ENCODE measurements at regions not wholly inside any gene's neighbourhood (a gene's known extent, or its start where the extent isn't known, plus 50 kb on each side); places are given as distances from the start of the nearest gene placed in this dataset.

- H3K36me3 ChIP-seq (ENCODE audit: insufficient read depth, low read length): no peaks in the 10 kb centered on the region
- H3K4me3 ChIP-seq (ENCODE audit: low read length): no peak overlapping the region
- no peaks in the 10 kb centered on the region for H3K27me3 ChIP-seq (ENCODE audit: insufficient read depth, low read length)
- no peaks in the 10 kb centered on the region for H3K9me3 ChIP-seq (ENCODE audit: insufficient read depth, low read depth, low read length)
- H3K27ac ChIP-seq (ENCODE audit: low read depth, low read length): no peak overlapping the region
- H3K9ac ChIP-seq (ENCODE audit: low read depth, low read length): no peak overlapping the region
- peaks cover 10% of the 10 kb centered on the region; the same call in 1 of the 2 replicates for H3K4me1 ChIP-seq (ENCODE audit: insufficient read depth, low read length)
- WGBS: 70% methylated on average over 14 of the region's 15 CpGs
Measured at GRCh38 chr10:129039406-129040370, 427.4 kb upstream of the MGMT start.

DNA sequence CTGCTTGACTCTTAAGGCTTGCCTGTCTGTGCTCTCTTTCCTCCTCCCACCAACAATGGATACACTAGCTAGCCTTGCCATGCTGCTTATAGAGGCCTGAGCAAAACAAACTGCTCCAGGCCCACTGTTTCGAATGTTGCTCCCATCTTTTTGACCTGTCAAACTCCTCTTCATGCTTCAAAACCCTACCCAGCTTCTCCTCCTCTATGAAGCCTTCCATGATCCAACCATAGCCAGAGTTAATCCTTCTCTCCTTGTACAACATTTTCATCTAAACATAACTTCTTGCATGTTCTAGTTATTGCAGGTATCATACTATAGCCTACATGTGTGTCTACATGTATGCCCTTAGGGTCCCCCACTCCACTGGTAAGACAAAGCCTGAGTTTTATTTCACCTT lies 426.7 kb upstream of the MGMT start:
- H3K9ac ChIP-seq (ENCODE audit: low read depth, low read length): no peak overlapping the region
- WGBS: 88% methylated on average over 1 of the region's 1 CpG
- no peaks in the 10 kb centered on the region for H3K27me3 ChIP-seq (ENCODE audit: insufficient read depth, low read length)
- H3K4me3 ChIP-seq (ENCODE audit: low read length): no peak overlapping the region
- peaks cover 10% of the 10 kb centered on the region; the same call in 1 of the 2 replicates for H3K4me1 ChIP-seq (ENCODE audit: insufficient read depth, low read length)
- no peak overlapping the region for H3K27ac ChIP-seq (ENCODE audit: low read depth, low read length)
- no peaks in the 10 kb centered on the region for H3K36me3 ChIP-seq (ENCODE audit: insufficient read depth, low read length)
- no peaks in the 10 kb centered on the region for H3K9me3 ChIP-seq (ENCODE audit: insufficient read depth, low read depth, low read length)

- Histone ChIP-seq H3K4me1 (ENCODE audit: insufficient read depth, low read length) (peaks cover 10% of the 10 kb centered on the region; the same call in 1 of the 2 replicates), H3K27ac (ENCODE audit: low read depth, low read length) (no peak overlapping the region), H3K36me3 (ENCODE audit: insufficient read depth, low read length) (no peaks in the 10 kb centered on the region), H3K9ac (ENCODE audit: low read depth, low read length) (no peak overlapping the region), H3K27me3 (ENCODE audit: insufficient read depth, low read length) (no peaks in the 10 kb centered on the region), H3K9me3 (ENCODE audit: insufficient read depth, low read depth, low read length) (no peaks in the 10 kb centered on the region), H3K4me3 (ENCODE audit: low read length) (no peak overlapping the region)
- WGBS: 97% methylated on average over 9 of the region's 9 CpGs
Measured at GRCh38 chr10:129041916-129042315, 425.1 kb upstream of the MGMT start.

GRCh38 chr10:129042776-129043595 lies 424.1 kb upstream of the MGMT start:
- Histone ChIP-seq H3K4me3 (ENCODE audit: low read length) (no peak overlapping the region), H3K9ac (ENCODE audit: low read depth, low read length) (no peak overlapping the region), H3K27me3 (ENCODE audit: insufficient read depth, low read length) (no peaks in the 10 kb centered on the region), H3K36me3 (ENCODE audit: insufficient read depth, low read length) (no peaks in the 10 kb centered on the region), H3K9me3 (ENCODE audit: insufficient read depth, low read depth, low read length) (no peaks in the 10 kb centered on the region), H3K27ac (ENCODE audit: low read depth, low read length) (no peak overlapping the region), H3K4me1 (ENCODE audit: insufficient read depth, low read length) (peaks cover 10% of the 10 kb centered on the region; the same call in 1 of the 2 replicates)
- WGBS: 94% methylated on average over 19 of the region's 21 CpGs

DNA sequence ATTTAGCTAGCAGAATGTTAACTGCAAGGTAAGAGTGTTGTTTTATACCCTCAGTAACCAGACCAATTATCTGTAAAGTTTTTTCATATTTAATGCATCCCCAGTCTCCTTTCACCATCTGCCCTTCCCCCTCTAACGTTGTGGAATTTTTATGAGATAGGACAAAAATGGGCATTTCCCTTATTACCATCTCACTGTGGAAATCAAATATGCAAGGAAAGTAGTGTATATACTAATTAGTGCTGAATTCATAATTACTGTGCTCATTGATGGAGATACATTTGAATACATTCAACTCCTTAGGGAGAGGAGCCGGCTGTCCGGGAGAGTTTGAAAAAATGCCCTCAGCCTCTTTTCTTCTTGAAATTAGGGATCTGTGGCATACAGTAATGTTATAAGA lies 423.4 kb upstream of the MGMT start:
- Histone ChIP-seq H3K4me1 (ENCODE audit: insufficient read depth, low read length) (peaks cover 10% of the 10 kb centered on the region; the same call in 1 of the 2 replicates), H3K36me3 (ENCODE audit: insufficient read depth, low read length) (no peaks in the 10 kb centered on the region), H3K4me3 (ENCODE audit: low read length) (no peak overlapping the region), H3K27ac (ENCODE audit: low read depth, low read length) (no peak overlapping the region), H3K9me3 (ENCODE audit: insufficient read depth, low read depth, low read length) (no peaks in the 10 kb centered on the region), H3K9ac (ENCODE audit: low read depth, low read length) (no peak overlapping the region), H3K27me3 (ENCODE audit: insufficient read depth, low read length) (no peaks in the 10 kb centered on the region)
- no CpG with 5 or more reads among the region's 3 CpGs for WGBS

- H3K4me1 ChIP-seq (ENCODE audit: insufficient read depth, low read length): no peaks in the 10 kb centered on the region
- WGBS: 96% methylated on average over 17 of the region's 17 CpGs
- no peak overlapping the region for H3K4me3 ChIP-seq (ENCODE audit: low read length)
- no peak overlapping the region for H3K27ac ChIP-seq (ENCODE audit: low read depth, low read length)
- no peaks in the 10 kb centered on the region for H3K27me3 ChIP-seq (ENCODE audit: insufficient read depth, low read length)
- H3K9me3 ChIP-seq (ENCODE audit: insufficient read depth, low read depth, low read length): no peaks in the 10 kb centered on the region
- no peak overlapping the region for H3K9ac ChIP-seq (ENCODE audit: low read depth, low read length)
- no peaks in the 10 kb centered on the region for H3K36me3 ChIP-seq (ENCODE audit: insufficient read depth, low read length)
Measured at GRCh38 chr10:129045599-129045998, 421.4 kb upstream of the MGMT start.

DNA sequence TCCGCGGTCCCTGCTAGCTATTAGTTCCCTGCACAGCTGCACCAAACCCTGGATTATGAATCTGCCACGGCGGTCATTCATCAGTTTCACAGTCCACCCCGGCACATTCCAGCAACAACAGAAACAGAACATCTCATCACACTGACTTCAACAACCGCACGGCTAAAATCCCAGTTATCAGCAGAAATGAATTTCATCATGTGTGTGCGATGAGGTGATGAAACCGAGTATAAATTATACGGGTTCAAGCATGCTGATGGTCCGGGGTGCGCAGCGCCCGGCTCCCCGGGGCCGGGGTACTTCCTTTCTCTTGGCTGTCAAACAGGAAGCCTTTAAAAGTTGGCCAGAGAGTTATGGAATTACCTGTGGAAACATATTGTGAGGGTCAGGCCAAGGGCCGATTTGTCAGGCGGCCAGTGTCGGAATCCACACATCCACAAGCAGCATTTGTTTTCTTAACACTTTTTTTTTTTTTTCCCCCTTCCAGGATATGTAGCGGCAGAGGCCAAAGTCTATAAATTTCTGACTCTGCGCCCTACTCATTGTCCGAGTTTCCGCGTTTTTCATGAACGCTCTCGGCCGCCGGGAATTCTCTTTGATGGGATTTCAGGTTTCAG lies 420.9 kb upstream of the MGMT start:
- Histone ChIP-seq H3K4me3 (ENCODE audit: low read length) (no peak overlapping the region), H3K27me3 (ENCODE audit: insufficient read depth, low read length) (no peaks in the 10 kb centered on the region), H3K4me1 (ENCODE audit: insufficient read depth, low read length) (no peaks in the 10 kb centered on the region), H3K36me3 (ENCODE audit: insufficient read depth, low read length) (no peaks in the 10 kb centered on the region), H3K9ac (ENCODE audit: low read depth, low read length) (no peak overlapping the region), H3K9me3 (ENCODE audit: insufficient read depth, low read depth, low read length) (no peaks in the 10 kb centered on the region), H3K27ac (ENCODE audit: low read depth, low read length) (no peak overlapping the region)
- WGBS: 97% methylated on average over 28 of the region's 28 CpGs

GRCh38 chr10:129046962-129047361 lies 420.1 kb upstream of the MGMT start:
- H3K27me3 ChIP-seq (ENCODE audit: insufficient read depth, low read length): no peaks in the 10 kb centered on the region
- no peak overlapping the region for H3K9ac ChIP-seq (ENCODE audit: low read depth, low read length)
- 97% methylated on average over 5 of the region's 5 CpGs for WGBS
- H3K27ac ChIP-seq (ENCODE audit: low read depth, low read length): no peak overlapping the region
- H3K9me3 ChIP-seq (ENCODE audit: insufficient read depth, low read depth, low read length): no peaks in the 10 kb centered on the region
- H3K4me1 ChIP-seq (ENCODE audit: insufficient read depth, low read length): no peaks in the 10 kb centered on the region
- no peak overlapping the region for H3K4me3 ChIP-seq (ENCODE audit: low read length)
- no peaks in the 10 kb centered on the region for H3K36me3 ChIP-seq (ENCODE audit: insufficient read depth, low read length)

DNA sequence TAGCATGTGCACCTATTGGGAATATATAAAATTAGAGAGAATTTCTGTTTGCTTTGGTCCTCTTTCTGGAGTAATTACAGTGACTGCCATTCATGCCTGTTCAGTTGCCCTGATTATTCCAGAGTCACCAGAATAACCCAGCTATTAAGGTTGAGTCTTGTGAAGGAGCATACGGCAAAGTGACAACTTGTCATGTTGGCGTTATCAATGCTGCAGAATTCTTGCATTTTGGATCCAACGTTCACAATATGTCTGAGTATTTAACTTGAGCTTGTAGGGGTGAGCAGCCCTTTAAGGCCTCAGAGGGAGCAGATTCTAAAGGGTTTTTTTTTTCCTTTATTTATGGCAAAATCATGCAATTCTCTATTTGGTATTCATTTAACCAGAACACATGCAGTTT lies 419.4 kb upstream of the MGMT start:
- no peaks in the 10 kb centered on the region for H3K36me3 ChIP-seq (ENCODE audit: insufficient read depth, low read length)
- H3K9ac ChIP-seq (ENCODE audit: low read depth, low read length): no peak overlapping the region
- H3K27ac ChIP-seq (ENCODE audit: low read depth, low read length): no peak overlapping the region
- H3K4me3 ChIP-seq (ENCODE audit: low read length): no peak overlapping the region
- no peaks in the 10 kb centered on the region for H3K9me3 ChIP-seq (ENCODE audit: insufficient read depth, low read depth, low read length)
- 93% methylated on average over 3 of the region's 3 CpGs for WGBS
- H3K4me1 ChIP-seq (ENCODE audit: insufficient read depth, low read length): no peaks in the 10 kb centered on the region
- no peaks in the 10 kb centered on the region for H3K27me3 ChIP-seq (ENCODE audit: insufficient read depth, low read length)

GRCh38 chr10:129048513-129048912 lies 418.5 kb upstream of the MGMT start:
- Histone ChIP-seq H3K36me3 (ENCODE audit: insufficient read depth, low read length) (no peaks in the 10 kb centered on the region), H3K27ac (ENCODE audit: low read depth, low read length) (no peak overlapping the region), H3K9me3 (ENCODE audit: insufficient read depth, low read depth, low read length) (no peaks in the 10 kb centered on the region), H3K27me3 (ENCODE audit: insufficient read depth, low read length) (no peaks in the 10 kb centered on the region), H3K9ac (ENCODE audit: low read depth, low read length) (no peak overlapping the region), H3K4me3 (ENCODE audit: low read length) (no peak overlapping the region), H3K4me1 (ENCODE audit: insufficient read depth, low read length) (no peaks in the 10 kb centered on the region)
- 79% methylated on average over 12 of the region's 12 CpGs for WGBS

DNA sequence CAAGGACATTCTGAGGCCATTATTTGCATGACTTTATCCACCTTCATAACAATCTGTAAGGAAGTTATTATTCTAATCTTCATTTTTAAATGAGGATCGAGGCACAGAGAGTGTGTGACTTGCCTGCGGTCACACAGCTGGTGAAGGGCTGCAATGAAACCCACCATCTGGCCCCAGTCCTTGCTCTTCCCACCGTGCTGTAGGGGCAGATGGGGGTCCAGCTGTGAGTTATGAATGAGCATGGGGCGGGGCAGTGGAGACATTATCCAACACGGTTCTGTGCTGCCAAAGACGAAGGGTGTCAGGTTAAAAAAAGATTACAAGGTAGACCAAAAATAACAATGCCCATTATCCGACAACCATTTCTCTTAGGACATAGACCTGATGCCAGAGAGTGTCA lies 417.5 kb upstream of the MGMT start:
- WGBS: 91% methylated on average over 7 of the region's 7 CpGs
- Histone ChIP-seq H3K9me3 (ENCODE audit: insufficient read depth, low read depth, low read length) (no peaks in the 10 kb centered on the region), H3K9ac (ENCODE audit: low read depth, low read length) (no peak overlapping the region)

More for the DNA sequence above, 417.5 kb upstream of the MGMT start:
- no peak overlapping the region for H3K27ac ChIP-seq (ENCODE audit: low read depth, low read length)
- H3K4me1 ChIP-seq (ENCODE audit: insufficient read depth, low read length): no peaks in the 10 kb centered on the region
- no peaks in the 10 kb centered on the region for H3K36me3 ChIP-seq (ENCODE audit: insufficient read depth, low read length)
- no peak overlapping the region for H3K4me3 ChIP-seq (ENCODE audit: low read length)
- no peaks in the 10 kb centered on the region for H3K27me3 ChIP-seq (ENCODE audit: insufficient read depth, low read length)
